ENCODE measurements at regions not wholly inside any gene's neighbourhood (a gene's known extent, or its start where the extent isn't known, plus 50 kb on each side); places are given as distances from the start of the nearest gene placed in this dataset.

DNA sequence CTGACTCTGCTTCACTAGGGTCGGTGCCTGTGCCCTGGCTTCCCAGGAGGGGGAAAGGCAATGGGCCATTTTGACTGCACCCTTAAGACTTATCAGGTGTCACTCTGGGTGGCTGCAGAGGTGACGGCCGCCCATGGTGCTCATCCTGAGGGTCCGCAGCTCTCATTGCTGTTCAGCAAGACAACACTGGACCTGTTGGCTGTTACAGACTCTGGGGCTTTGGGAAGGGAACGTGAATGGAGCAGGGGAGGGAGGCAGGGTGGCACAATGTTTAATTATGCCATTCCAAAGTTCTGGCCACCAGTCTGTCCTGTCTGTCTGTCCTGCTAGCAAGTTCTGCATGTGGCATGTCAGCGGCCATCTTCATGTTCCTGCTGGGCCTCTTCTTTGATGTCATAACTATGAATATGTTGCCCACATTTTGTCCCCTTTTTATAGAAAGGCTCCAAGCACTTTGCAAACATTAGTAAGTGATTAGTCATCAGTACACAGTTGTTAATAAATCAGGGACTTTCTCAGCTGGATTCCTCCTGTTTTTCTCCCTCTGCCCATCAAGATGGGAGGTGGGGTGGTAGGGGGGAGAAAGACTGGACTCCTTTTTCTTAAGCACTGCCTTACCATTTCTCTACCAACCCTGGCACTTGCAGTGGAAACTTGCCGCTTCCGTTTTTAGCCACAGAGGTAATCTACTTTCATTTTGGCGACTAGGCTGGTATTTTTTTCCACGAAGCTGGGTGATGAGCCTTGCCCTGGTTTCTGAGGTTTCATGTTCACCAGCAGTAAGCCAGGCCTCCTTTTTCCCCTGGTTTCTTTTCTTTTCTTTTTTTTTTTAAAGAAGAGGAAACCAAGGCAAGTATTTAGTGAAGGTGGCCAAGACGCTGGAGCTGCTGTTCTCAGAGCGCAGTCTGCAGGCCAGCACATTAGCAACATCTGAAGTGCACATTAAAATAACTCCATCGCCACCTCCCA is 88.6 kb upstream of the TRIM2 start:
- no peaks in the 10 kb centered on the region for H3K9me3 ChIP-seq (ENCODE audit: control insufficient read depth, low read length)
- peak; percentile 54 to 64 (median 63) for DNase-seq
- H3K27me3 ChIP-seq (replicated peaks; ENCODE audit: control insufficient read depth, insufficient read depth, low read length, poor library complexity, severe bottlenecking) = no peaks in the 10 kb centered on the region
- peak overlapping the region; percentile 9 for H3K4me3 ChIP-seq (ENCODE audit: insufficient read depth, low read depth, low read length, poor library complexity, severe bottlenecking)
- H3K27ac ChIP-seq (ENCODE audit: insufficient read depth, low read length, poor library complexity, severe bottlenecking) = peak overlapping the region; percentile 80
- H3K4me1 ChIP-seq (ENCODE audit: control insufficient read depth, insufficient read depth, low read length, poor library complexity, severe bottlenecking) = peaks cover 46% of the 10 kb centered on the region
- no peaks in the 10 kb centered on the region for H3K36me3 ChIP-seq (ENCODE audit: control insufficient read depth, insufficient read depth, low read length)

- peak in 1 of 3 donors; percentile 15 for DNase-seq
- no peak overlapping the region for H3K4me3 ChIP-seq (ENCODE audit: insufficient read depth, low read depth, low read length, poor library complexity, severe bottlenecking)
- H3K27ac ChIP-seq (ENCODE audit: insufficient read depth, low read length, poor library complexity, severe bottlenecking) = peak overlapping the region; percentile 80
- no peaks in the 10 kb centered on the region for H3K27me3 ChIP-seq (replicated peaks; ENCODE audit: control insufficient read depth, insufficient read depth, low read length, poor library complexity, severe bottlenecking)
- no peaks in the 10 kb centered on the region for H3K9me3 ChIP-seq (ENCODE audit: control insufficient read depth, low read length)
- no peaks in the 10 kb centered on the region for H3K36me3 ChIP-seq (ENCODE audit: control insufficient read depth, insufficient read depth, low read length)
- peaks cover 46% of the 10 kb centered on the region for H3K4me1 ChIP-seq (ENCODE audit: control insufficient read depth, insufficient read depth, low read length, poor library complexity, severe bottlenecking)
Measured at GRCh38 chr4:153116291-153116680, 88.0 kb upstream of the TRIM2 start.

- H3K27me3 ChIP-seq (replicated peaks; ENCODE audit: control insufficient read depth, insufficient read depth, low read length, poor library complexity, severe bottlenecking) = no peaks in the 10 kb centered on the region
- no peak overlapping the region for H3K4me3 ChIP-seq (ENCODE audit: insufficient read depth, low read depth, low read length, poor library complexity, severe bottlenecking)
- H3K36me3 ChIP-seq (ENCODE audit: control insufficient read depth, insufficient read depth, low read length) = no peaks in the 10 kb centered on the region
- H3K4me1 ChIP-seq (ENCODE audit: control insufficient read depth, insufficient read depth, low read length, poor library complexity, severe bottlenecking) = peaks cover 46% of the 10 kb centered on the region
- H3K9me3 ChIP-seq (ENCODE audit: control insufficient read depth, low read length) = no peaks in the 10 kb centered on the region
- H3K27ac ChIP-seq (ENCODE audit: insufficient read depth, low read length, poor library complexity, severe bottlenecking) = peak overlapping the region; percentile 80
- no peak for DNase-seq
Measured at GRCh38 chr4:153116801-153117200, 87.4 kb upstream of the TRIM2 start.

- Histone ChIP-seq H3K27me3 (replicated peaks; ENCODE audit: control insufficient read depth, insufficient read depth, low read length, poor library complexity, severe bottlenecking) (no peaks in the 10 kb centered on the region), H3K4me1 (ENCODE audit: control insufficient read depth, insufficient read depth, low read length, poor library complexity, severe bottlenecking) (peaks cover 41% of the 10 kb centered on the region), H3K27ac (ENCODE audit: insufficient read depth, low read length, poor library complexity, severe bottlenecking) (no peak overlapping the region), H3K9me3 (ENCODE audit: control insufficient read depth, low read length) (no peaks in the 10 kb centered on the region), H3K36me3 (ENCODE audit: control insufficient read depth, insufficient read depth, low read length) (no peaks in the 10 kb centered on the region), H3K4me3 (ENCODE audit: insufficient read depth, low read depth, low read length, poor library complexity, severe bottlenecking) (no peak overlapping the region)
- DNase-seq = no peak
Measured at GRCh38 chr4:153117554-153117953, 86.7 kb upstream of the TRIM2 start.

DNA sequence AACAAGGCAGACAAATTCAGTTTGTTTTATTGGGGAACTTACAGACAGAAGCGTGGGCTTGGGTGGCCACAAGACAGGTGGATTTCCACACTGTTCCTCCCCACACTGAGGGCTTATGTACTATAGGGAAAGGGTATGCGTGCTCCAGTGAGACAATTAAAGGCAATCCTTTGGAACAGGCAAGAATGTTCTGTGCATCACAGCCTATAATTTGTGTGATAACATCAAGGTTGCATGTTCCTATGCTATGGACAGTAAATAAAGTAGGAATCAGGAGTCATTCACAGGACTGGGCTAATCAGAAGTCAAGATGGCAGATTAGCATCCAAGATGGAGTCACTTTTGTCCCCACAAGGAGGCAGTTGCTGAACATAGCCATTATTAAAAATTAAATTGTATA is 84.6 kb upstream of the TRIM2 start:
- Histone ChIP-seq H3K4me1 (ENCODE audit: control insufficient read depth, insufficient read depth, low read length, poor library complexity, severe bottlenecking) (peaks cover 21% of the 10 kb centered on the region), H3K4me3 (ENCODE audit: insufficient read depth, low read depth, low read length, poor library complexity, severe bottlenecking) (no peak overlapping the region), H3K27ac (ENCODE audit: insufficient read depth, low read length, poor library complexity, severe bottlenecking) (no peak overlapping the region), H3K9me3 (ENCODE audit: control insufficient read depth, low read length) (no peaks in the 10 kb centered on the region), H3K27me3 (replicated peaks; ENCODE audit: control insufficient read depth, insufficient read depth, low read length, poor library complexity, severe bottlenecking) (no peaks in the 10 kb centered on the region), H3K36me3 (ENCODE audit: control insufficient read depth, insufficient read depth, low read length) (no peaks in the 10 kb centered on the region)
- no peak for DNase-seq

GRCh38 chr4:153120235-153120634 is 84.0 kb upstream of the TRIM2 start:
- Histone ChIP-seq H3K9me3 (ENCODE audit: control insufficient read depth, low read length) (no peaks in the 10 kb centered on the region), H3K4me3 (ENCODE audit: insufficient read depth, low read depth, low read length, poor library complexity, severe bottlenecking) (no peak overlapping the region), H3K27ac (ENCODE audit: insufficient read depth, low read length, poor library complexity, severe bottlenecking) (no peak overlapping the region), H3K36me3 (ENCODE audit: control insufficient read depth, insufficient read depth, low read length) (no peaks in the 10 kb centered on the region), H3K27me3 (replicated peaks; ENCODE audit: control insufficient read depth, insufficient read depth, low read length, poor library complexity, severe bottlenecking) (no peaks in the 10 kb centered on the region), H3K4me1 (ENCODE audit: control insufficient read depth, insufficient read depth, low read length, poor library complexity, severe bottlenecking) (peaks cover 15% of the 10 kb centered on the region)
- no peak for DNase-seq

- Histone ChIP-seq H3K4me1 (ENCODE audit: control insufficient read depth, insufficient read depth, low read length, poor library complexity, severe bottlenecking) (no peaks in the 10 kb centered on the region), H3K27ac (ENCODE audit: insufficient read depth, low read length, poor library complexity, severe bottlenecking) (no peak overlapping the region), H3K9me3 (ENCODE audit: control insufficient read depth, low read length) (no peaks in the 10 kb centered on the region), H3K4me3 (ENCODE audit: insufficient read depth, low read depth, low read length, poor library complexity, severe bottlenecking) (no peak overlapping the region), H3K36me3 (ENCODE audit: control insufficient read depth, insufficient read depth, low read length) (no peaks in the 10 kb centered on the region), H3K27me3 (replicated peaks; ENCODE audit: control insufficient read depth, insufficient read depth, low read length, poor library complexity, severe bottlenecking) (no peaks in the 10 kb centered on the region)
- no peak for DNase-seq
Measured at GRCh38 chr4:153122855-153123254, 81.4 kb upstream of the TRIM2 start.

GRCh38 chr4:153126137-153126536 is 78.1 kb upstream of the TRIM2 start:
- Histone ChIP-seq H3K27ac (ENCODE audit: insufficient read depth, low read length, poor library complexity, severe bottlenecking) (no peak overlapping the region), H3K9me3 (ENCODE audit: control insufficient read depth, low read length) (no peaks in the 10 kb centered on the region), H3K4me3 (ENCODE audit: insufficient read depth, low read depth, low read length, poor library complexity, severe bottlenecking) (no peak overlapping the region), H3K4me1 (ENCODE audit: control insufficient read depth, insufficient read depth, low read length, poor library complexity, severe bottlenecking) (no peaks in the 10 kb centered on the region), H3K36me3 (ENCODE audit: control insufficient read depth, insufficient read depth, low read length) (no peaks in the 10 kb centered on the region), H3K27me3 (replicated peaks; ENCODE audit: control insufficient read depth, insufficient read depth, low read length, poor library complexity, severe bottlenecking) (no peaks in the 10 kb centered on the region)
- DNase-seq = no peak

DNA sequence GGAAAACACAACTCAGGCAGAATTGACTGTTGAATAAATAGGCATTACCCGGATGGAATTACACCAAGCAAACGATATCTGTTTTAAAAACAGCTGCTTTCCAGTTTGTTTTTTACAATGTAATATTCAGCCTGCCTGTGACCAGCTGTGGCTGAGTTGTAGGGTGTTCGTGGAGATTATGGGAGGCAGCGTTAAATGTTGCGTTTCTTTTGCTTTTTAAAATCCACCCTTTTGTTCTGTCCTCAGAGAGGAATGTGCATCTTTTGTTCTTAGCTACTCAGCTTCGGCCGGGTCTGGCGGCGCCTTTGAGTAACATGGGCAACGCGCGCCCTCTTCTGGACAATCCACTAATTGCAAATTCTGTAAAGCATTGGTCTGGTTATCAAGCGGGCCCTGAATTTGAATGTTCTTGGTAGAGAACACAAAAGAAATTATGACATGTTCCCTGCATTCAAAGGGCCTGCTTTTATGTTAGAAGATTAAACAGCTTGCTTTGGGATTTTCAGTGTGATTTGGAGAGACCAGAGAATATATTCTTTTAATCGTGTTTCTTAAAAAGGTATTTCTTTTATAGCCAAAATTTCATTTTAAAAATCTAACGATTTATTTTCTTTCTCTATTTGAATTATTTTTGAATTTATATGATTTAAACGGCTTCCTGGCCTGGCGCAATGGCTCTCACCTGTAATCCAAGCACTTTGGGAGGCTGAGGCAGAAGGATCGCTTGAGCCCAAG is 76.3 kb upstream of the TRIM2 start:
- no peaks in the 10 kb centered on the region for H3K36me3 ChIP-seq (ENCODE audit: control insufficient read depth, insufficient read depth, low read length)
- no peaks in the 10 kb centered on the region for H3K27me3 ChIP-seq (replicated peaks; ENCODE audit: control insufficient read depth, insufficient read depth, low read length, poor library complexity, severe bottlenecking)
- H3K4me3 ChIP-seq (ENCODE audit: insufficient read depth, low read depth, low read length, poor library complexity, severe bottlenecking) = no peak overlapping the region
- DNase-seq = peak; percentile 55 to 71 (median 60)
- H3K9me3 ChIP-seq (ENCODE audit: control insufficient read depth, low read length) = no peaks in the 10 kb centered on the region
- no peak overlapping the region for H3K27ac ChIP-seq (ENCODE audit: insufficient read depth, low read length, poor library complexity, severe bottlenecking)
- no peaks in the 10 kb centered on the region for H3K4me1 ChIP-seq (ENCODE audit: control insufficient read depth, insufficient read depth, low read length, poor library complexity, severe bottlenecking)

DNA sequence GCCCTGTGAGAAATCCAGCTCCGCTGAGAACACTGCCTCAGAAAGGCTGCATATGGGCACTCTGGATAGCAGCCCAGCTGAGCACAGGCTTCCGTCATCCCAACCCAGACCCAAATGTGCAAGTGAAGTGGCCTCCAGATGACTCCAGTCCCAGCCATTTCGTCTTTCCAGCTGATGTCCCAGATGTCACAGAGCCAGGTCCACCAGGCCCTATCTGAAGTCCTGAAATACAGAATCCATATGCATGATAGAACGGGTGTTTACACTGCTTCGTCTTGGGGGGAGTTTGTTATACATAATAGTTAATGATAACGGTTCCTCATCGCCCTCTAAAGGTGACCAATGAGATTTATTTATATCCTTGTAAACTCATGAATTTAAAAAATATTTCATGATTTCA is 72.6 kb upstream of the TRIM2 start:
- no peak overlapping the region for H3K27ac ChIP-seq (ENCODE audit: insufficient read depth, low read length, poor library complexity, severe bottlenecking)
- H3K4me3 ChIP-seq (ENCODE audit: insufficient read depth, low read depth, low read length, poor library complexity, severe bottlenecking) = no peak overlapping the region
- no peaks in the 10 kb centered on the region for H3K36me3 ChIP-seq (ENCODE audit: control insufficient read depth, insufficient read depth, low read length)
- H3K9me3 ChIP-seq (ENCODE audit: control insufficient read depth, low read length) = no peaks in the 10 kb centered on the region
- DNase-seq = no peak
- H3K27me3 ChIP-seq (replicated peaks; ENCODE audit: control insufficient read depth, insufficient read depth, low read length, poor library complexity, severe bottlenecking) = no peaks in the 10 kb centered on the region
- no peaks in the 10 kb centered on the region for H3K4me1 ChIP-seq (ENCODE audit: control insufficient read depth, insufficient read depth, low read length, poor library complexity, severe bottlenecking)

All from effector memory CD4-positive, alpha-beta T cell (primary cell).